LNCAP (cell line): ENCODE measurements at regions not wholly inside any gene's neighbourhood (a gene's known extent, or its start where the extent isn't known, plus 50 kb on each side); places are given as distances from the start of the nearest gene placed in this dataset.

Source experiments
- TF ChIP-seq, protein P1 (sequence below): fragments of 450-650 bp; IDR thresholded peaks from 2 replicates; pipeline ENCODE4 v1.5.1; 2017; ENCODE audit warnings: mild to moderate bottlenecking

- TF ChIP-seq, protein P1, sequence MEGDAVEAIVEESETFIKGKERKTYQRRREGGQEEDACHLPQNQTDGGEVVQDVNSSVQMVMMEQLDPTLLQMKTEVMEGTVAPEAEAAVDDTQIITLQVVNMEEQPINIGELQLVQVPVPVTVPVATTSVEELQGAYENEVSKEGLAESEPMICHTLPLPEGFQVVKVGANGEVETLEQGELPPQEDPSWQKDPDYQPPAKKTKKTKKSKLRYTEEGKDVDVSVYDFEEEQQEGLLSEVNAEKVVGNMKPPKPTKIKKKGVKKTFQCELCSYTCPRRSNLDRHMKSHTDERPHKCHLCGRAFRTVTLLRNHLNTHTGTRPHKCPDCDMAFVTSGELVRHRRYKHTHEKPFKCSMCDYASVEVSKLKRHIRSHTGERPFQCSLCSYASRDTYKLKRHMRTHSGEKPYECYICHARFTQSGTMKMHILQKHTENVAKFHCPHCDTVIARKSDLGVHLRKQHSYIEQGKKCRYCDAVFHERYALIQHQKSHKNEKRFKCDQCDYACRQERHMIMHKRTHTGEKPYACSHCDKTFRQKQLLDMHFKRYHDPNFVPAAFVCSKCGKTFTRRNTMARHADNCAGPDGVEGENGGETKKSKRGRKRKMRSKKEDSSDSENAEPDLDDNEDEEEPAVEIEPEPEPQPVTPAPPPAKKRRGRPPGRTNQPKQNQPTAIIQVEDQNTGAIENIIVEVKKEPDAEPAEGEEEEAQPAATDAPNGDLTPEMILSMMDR: no peak
Measured at GRCh38 chr21:19844334-19844733, 1153.9 kb upstream of the NCAM2 start.

GRCh38 chr21:19850157-19850556 is 1148.1 kb upstream of the NCAM2 start:
- TF ChIP-seq, protein P1: no peak

DNA sequence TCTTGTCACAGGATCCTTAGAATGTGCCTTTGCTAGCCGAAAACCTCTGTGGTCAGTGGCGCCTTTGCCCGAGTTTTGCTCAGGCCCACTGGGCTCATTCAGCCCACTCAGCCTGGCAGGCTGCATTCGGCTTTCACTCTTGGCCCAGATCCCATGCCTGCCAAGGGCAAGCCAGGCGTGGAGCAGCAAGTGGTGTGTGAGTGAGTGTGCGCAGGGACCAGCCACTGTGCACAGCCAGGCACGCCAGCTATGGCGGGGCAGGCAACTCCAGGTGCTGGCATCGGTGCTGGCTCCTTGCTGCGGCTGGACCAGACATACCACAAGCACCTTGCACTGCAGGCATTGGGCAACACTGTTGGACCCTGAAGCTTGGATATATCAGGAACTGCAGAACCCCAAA is 1145.1 kb upstream of the NCAM2 start:
- TF ChIP-seq, protein P1: no peak

DNA sequence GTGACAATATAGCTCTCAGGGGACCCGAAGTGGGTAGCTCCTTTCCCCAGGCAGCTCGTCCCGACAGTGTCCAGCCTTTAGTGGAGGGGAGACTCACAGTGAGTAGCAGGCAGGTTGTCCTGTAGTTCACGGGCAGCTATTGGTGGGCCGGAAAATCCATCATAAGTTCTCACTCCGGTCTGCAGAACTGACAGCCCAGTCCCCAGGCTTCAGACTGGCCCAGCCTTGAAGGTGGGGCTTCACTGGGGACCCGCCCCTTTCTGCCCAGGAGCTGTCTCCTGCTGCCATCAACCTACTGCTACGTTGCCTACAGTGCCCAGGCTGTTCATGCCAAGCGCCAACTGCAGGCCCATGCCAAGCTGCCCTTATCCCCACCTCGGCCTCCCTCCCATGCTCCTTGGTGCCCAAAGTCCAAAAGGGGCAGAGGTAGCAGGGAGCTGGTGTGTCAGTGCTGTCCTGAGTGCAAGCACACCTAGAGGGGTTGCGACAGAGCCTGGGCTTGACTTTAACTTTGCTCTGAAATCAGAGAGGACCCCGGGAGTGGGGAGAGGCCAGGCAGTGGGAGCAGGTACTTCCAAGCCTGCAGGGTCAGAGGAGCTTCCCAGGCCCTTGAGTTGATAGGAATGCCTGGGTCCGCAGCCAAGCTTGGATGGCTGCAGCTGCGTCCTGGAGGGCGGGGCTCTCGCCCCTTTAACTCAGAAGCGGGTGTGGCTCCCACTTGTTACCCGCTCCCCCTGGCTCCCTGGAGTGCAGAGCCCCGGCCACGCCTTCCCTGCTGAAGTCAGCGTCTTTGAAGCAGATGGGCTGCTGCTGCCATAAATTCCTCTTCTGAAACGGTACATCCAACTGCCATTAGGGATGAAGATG is 1144.3 kb upstream of the NCAM2 start:
- TF ChIP-seq, protein P1: no peak

DNA sequence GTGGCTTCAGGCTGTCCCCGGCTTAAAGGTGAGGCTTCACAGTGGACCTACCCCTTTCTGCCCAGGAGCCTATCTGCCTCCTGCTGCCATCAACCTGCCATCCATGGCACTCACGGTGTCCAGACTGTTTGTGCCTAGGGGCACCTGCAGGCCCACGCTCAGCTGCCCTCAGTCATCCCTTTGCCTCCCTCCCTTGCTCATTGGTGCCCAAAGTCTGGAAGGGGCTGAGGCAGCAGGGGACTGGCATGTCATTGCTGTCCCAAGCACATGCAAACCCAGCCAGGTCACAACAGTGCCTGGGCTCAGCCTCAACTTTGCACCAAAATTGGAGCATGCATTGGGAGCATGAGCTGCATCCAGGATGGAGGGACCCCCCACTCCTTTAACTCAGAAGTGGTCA is 1142.7 kb upstream of the NCAM2 start:
- TF ChIP-seq, protein P1: no peak

GRCh38 chr21:19864476-19864875 is 1133.7 kb upstream of the NCAM2 start:
- TF ChIP-seq, protein P1: no peak

GRCh38 chr21:19870682-19871081 is 1127.5 kb upstream of the NCAM2 start:
- TF ChIP-seq, protein P1: no peak
